Astrocyte (in vitro differentiated cells and primary cell): ENCODE measurements at regions not wholly inside any gene's neighbourhood (a gene's known extent, or its start where the extent isn't known, plus 50 kb on each side); places are given as distances from the start of the nearest gene placed in this dataset.

Experiments used
- DNase-seq: peaks from one replicate; pipeline ENCODE4 v3.0.0-alpha.2; 2010; ENCODE audit warnings: low read depth
- FAIRE-seq: peaks from 2 replicates; lab custom pipeline; 2011; peaks lifted over from hg19 to GRCh38; lab: Jason Lieb, UNC
- H2AFZ ChIP-seq: 2 replicates; pipeline ENCODE4 v1.6.0; 2012; ENCODE audit warnings: low read depth, low read length, inconsistent platforms
- H3K27ac ChIP-seq: 2 replicates; pipeline ENCODE4 v1.5.1; 2011; ENCODE audit warnings: low read depth, low read length, inconsistent platforms
- H3K27me3 ChIP-seq: 2 replicates; pipeline ENCODE4 v1.6.0; 2011; ENCODE audit warnings: low read length, inconsistent platforms; ENCODE audit not compliant: insufficient read depth
- H3K36me3 ChIP-seq: 2 replicates; pipeline ENCODE4 v1.5.1; 2011; ENCODE audit warnings: low read length, inconsistent platforms; ENCODE audit not compliant: insufficient read depth
- H3K4me1 ChIP-seq: 2 replicates; pipeline ENCODE4 v1.5.1; 2011; ENCODE audit warnings: low read length, inconsistent platforms; ENCODE audit not compliant: insufficient read depth
- H3K4me2 ChIP-seq: 2 replicates; pipeline ENCODE4 v1.6.0; 2012; ENCODE audit warnings: low read length, inconsistent platforms
- H3K4me3 ChIP-seq: 2 replicates; pipeline ENCODE4 v1.5.1; 2011; ENCODE audit warnings: low read depth, mild to moderate bottlenecking, low read length, inconsistent platforms; ENCODE audit not compliant: insufficient read depth
- H3K79me2 ChIP-seq: 2 replicates; pipeline ENCODE4 v1.6.0; 2012; ENCODE audit warnings: mild to moderate bottlenecking, low read length, inconsistent platforms; ENCODE audit not compliant: insufficient read depth
- H3K9ac ChIP-seq: 2 replicates; pipeline ENCODE4 v1.6.0; 2012; ENCODE audit warnings: mild to moderate bottlenecking, low read length, inconsistent platforms
- H3K9me3 ChIP-seq: 2 replicates; pipeline ENCODE4 v1.5.1; 2012; ENCODE audit warnings: low read depth, mild to moderate bottlenecking, low read length, inconsistent platforms; ENCODE audit not compliant: insufficient read depth
- H4K20me1 ChIP-seq: 2 replicates; pipeline ENCODE4 v1.6.0; 2012; ENCODE audit warnings: low read length, inconsistent platforms; ENCODE audit not compliant: insufficient read depth
- H3K27ac Mint-ChIP-seq: one replicate; pipeline ENCODE4 v1.8.0; 2021; ENCODE audit warnings: mild to moderate bottlenecking, mixed read lengths; ENCODE audit not compliant: unreplicated experiment
- H3K27me3 Mint-ChIP-seq: one replicate; pipeline ENCODE4 v1.8.0; 2021; ENCODE audit warnings: low read depth, mixed read lengths; ENCODE audit not compliant: unreplicated experiment
- H3K36me3 Mint-ChIP-seq: one replicate; pipeline ENCODE4 v1.8.0; 2021; ENCODE audit warnings: low read depth, mixed read lengths; ENCODE audit not compliant: unreplicated experiment
- H3K4me1 Mint-ChIP-seq: one replicate; pipeline ENCODE4 v1.8.0; 2021; ENCODE audit warnings: low read depth, mixed read lengths; ENCODE audit not compliant: unreplicated experiment
- H3K4me3 Mint-ChIP-seq: one replicate; pipeline ENCODE4 v1.8.0; 2021; ENCODE audit warnings: mild to moderate bottlenecking, moderate library complexity, mixed read lengths; ENCODE audit not compliant: unreplicated experiment
- H3K9me3 Mint-ChIP-seq: one replicate; pipeline ENCODE4 v1.8.0; 2021; ENCODE audit warnings: mild to moderate bottlenecking, mixed read lengths; ENCODE audit not compliant: unreplicated experiment
- CTCF ChIP-seq: IDR thresholded peaks from 2 replicates; pipeline ENCODE4 v1.5.1; 2011; ENCODE audit warnings: low read depth, mild to moderate bottlenecking, inconsistent platforms, low read length, moderate library complexity; ENCODE audit not compliant: insufficient read depth
- EZH2 ChIP-seq: IDR thresholded peaks from 2 replicates; pipeline ENCODE4 v1.6.1; 2012; ENCODE audit warnings: mild to moderate bottlenecking, low read length, inconsistent platforms; ENCODE audit not compliant: insufficient read depth

DNA sequence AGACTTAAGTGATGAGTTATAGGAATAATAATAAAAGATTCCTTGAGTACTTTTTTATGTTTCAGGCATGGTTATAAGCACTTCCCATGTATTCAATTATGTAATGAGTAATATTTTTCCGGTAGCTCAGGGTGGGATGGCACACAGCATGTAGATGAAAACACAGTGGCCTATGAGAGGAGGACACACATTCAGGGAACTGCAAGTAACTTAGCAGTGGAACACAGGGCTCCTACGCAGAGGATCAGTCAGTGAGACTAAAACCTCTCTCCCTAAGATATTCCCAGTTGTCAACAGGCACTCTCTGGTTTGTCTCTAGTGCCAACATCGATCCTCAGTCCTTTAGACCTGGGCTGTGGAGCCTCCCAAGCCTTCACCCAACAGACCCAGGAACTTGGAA is 219.4 kb downstream of the DIO2 start:
- H3K4me3 ChIP-seq = no peak overlapping the region
- no peaks in the 10 kb centered on the region for H3K36me3 Mint-ChIP-seq
- FAIRE-seq (no peak), DNase-seq (no peak)
- H3K9me3 ChIP-seq = no peaks in the 10 kb centered on the region
- H3K9me3 Mint-ChIP-seq = no peaks in the 10 kb centered on the region
- no peak overlapping the region for H3K4me3 Mint-ChIP-seq
- peaks cover 5% of the 10 kb centered on the region for H3K27me3 Mint-ChIP-seq
- no peaks in the 10 kb centered on the region for H3K36me3 ChIP-seq
- no peaks in the 10 kb centered on the region for H3K27me3 ChIP-seq
- no peak overlapping the region for H3K27ac Mint-ChIP-seq
- no peak overlapping the region for H3K27ac ChIP-seq
- no peak overlapping the region for H3K4me2 ChIP-seq
- no peaks in the 10 kb centered on the region for H3K79me2 ChIP-seq
- H3K4me1 ChIP-seq = no peaks in the 10 kb centered on the region
- TF ChIP-seq CTCF (no peak), EZH2 (no peak)
- no peak overlapping the region for H3K9ac ChIP-seq
- peaks cover 3% of the 10 kb centered on the region for H3K4me1 Mint-ChIP-seq
- H4K20me1 ChIP-seq = no peaks in the 10 kb centered on the region
- H2AFZ ChIP-seq = no peak overlapping the region

DNA sequence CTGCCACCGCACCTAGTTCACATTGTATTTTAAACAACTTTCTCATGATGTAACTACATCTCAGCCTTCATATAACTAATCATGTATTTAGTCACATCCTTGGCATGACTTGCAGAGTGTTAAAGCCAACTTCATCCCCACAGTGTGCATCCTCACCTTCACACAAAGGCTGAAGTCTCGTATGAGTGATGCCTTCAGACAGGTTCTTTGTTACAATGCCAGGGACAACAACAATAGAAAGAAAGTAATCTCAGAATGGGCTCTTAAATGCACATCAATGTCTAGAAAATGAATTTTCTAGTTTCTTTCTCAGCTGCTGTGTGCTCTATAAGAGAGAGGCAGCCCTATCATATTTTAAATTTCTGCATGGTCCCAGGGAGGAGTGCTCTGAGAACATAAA is 221.3 kb downstream of the DIO2 start:
- Mint-ChIP-seq H3K9me3 (no peaks in the 10 kb centered on the region), H3K4me1 (peaks cover 3% of the 10 kb centered on the region), H3K36me3 (no peaks in the 10 kb centered on the region), H3K4me3 (no peak overlapping the region), H3K27me3 (peaks cover 4% of the 10 kb centered on the region), H3K27ac (no peak overlapping the region)
- Histone ChIP-seq H3K9ac (no peak overlapping the region), H3K36me3 (no peaks in the 10 kb centered on the region), H3K4me1 (no peaks in the 10 kb centered on the region), H3K79me2 (no peaks in the 10 kb centered on the region), H3K27ac (no peak overlapping the region), H3K4me2 (no peak overlapping the region), H3K9me3 (no peaks in the 10 kb centered on the region), H3K27me3 (no peaks in the 10 kb centered on the region), H2AFZ (no peak overlapping the region), H4K20me1 (no peaks in the 10 kb centered on the region), H3K4me3 (no peak overlapping the region)
- DNase-seq (no peak), FAIRE-seq (no peak)
- TF ChIP-seq EZH2 = no peak
- no peak for TF ChIP-seq CTCF

DNA sequence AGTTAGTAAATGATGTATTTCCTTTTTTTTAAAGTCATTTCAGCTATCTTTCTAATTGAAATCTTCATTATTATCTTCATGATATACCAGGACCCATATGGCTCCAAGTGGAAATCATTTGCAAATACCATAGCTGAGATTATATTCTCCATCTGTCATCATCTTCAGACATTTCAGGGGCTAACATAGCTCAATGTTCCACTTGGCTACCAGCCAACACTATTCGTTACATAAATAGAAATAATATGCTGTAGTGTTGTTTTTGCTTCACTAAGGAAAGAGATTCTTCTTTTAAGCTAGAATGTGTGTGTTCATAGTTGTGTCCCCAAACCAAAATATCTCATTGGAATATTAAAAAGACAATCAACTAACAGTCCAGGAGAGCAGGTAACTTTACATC is 225.1 kb downstream of the DIO2 start:
- no peak overlapping the region for H3K27ac Mint-ChIP-seq
- H3K4me1 Mint-ChIP-seq = no peaks in the 10 kb centered on the region
- no peaks in the 10 kb centered on the region for H3K27me3 ChIP-seq
- H3K9me3 ChIP-seq = no peaks in the 10 kb centered on the region
- H3K4me3 ChIP-seq = no peak overlapping the region
- no peaks in the 10 kb centered on the region for H3K36me3 ChIP-seq
- no peaks in the 10 kb centered on the region for H3K79me2 ChIP-seq
- H2AFZ ChIP-seq = no peak overlapping the region
- DNase-seq = no peak
- no peak for TF ChIP-seq CTCF
- TF ChIP-seq EZH2 = no peak
- no peak overlapping the region for H3K9ac ChIP-seq
- no peaks in the 10 kb centered on the region for H3K36me3 Mint-ChIP-seq
- H3K27ac ChIP-seq = no peak overlapping the region
- no peak overlapping the region for H3K4me3 Mint-ChIP-seq
- no peaks in the 10 kb centered on the region for H4K20me1 ChIP-seq
- H3K9me3 Mint-ChIP-seq = no peaks in the 10 kb centered on the region
- no peak for FAIRE-seq
- no peaks in the 10 kb centered on the region for H3K27me3 Mint-ChIP-seq
- no peaks in the 10 kb centered on the region for H3K4me1 ChIP-seq
- no peak overlapping the region for H3K4me2 ChIP-seq
